Left colon (tissue), 2 donors: ENCODE measurements at regions not wholly inside any gene's neighbourhood (a gene's known extent, or its start where the extent isn't known, plus 50 kb on each side); places are given as distances from the start of the nearest gene placed in this dataset.

Experiments used
- ATAC-seq: fragments of 200-7000 bp; cut with Tn5 transposase; one replicate; pipeline ENCODE4 v1.9.1; 2020; ENCODE audit warnings: mild to moderate bottlenecking, moderate library complexity
- DNase-seq, 2 donors: peaks; one replicate each; pipeline ENCODE4 v3.0.0-alpha.2; 2020
- intact Hi-C, 2 donors: fragments of 100-400 bp; cut with DNase I in 1 of 2; cut with micrococcal nuclease in 1 of 2; formaldehyde crosslinking; loops; one replicate each; pipeline versions ENCODE4 v1.11.2 to v1.14.0; 2022; cut with DNase I, micrococcal nuclease
- donor health status: DM: no; HTN: no; CAD: no.
- donor health status: DM: yes; HTN: yes; CAD: no.

DNA sequence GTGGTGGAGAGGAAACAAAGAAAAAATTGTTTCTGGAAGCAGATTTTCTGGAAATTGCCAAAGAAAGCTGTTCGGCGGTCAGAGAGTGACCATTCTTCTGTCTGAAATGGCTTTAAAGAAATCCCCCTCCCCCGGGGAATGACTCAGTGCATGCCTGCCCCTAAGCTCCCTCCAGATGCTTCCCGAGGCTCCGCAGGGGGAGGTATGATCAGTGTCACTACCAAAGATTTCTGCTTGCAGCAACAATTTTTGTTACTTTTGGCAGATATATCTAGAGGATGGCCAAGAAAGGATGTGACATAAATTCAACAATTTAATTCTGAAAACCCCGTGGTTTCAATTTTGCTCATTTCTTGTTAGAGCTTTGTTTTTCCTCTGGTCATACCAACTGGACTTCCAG, 163.9 kb downstream of the JCAD start:
- ATAC-seq (no peak), DNase-seq (peak; percentile 10 to 36)
- intact Hi-C loops, result no loop called here

DNA sequence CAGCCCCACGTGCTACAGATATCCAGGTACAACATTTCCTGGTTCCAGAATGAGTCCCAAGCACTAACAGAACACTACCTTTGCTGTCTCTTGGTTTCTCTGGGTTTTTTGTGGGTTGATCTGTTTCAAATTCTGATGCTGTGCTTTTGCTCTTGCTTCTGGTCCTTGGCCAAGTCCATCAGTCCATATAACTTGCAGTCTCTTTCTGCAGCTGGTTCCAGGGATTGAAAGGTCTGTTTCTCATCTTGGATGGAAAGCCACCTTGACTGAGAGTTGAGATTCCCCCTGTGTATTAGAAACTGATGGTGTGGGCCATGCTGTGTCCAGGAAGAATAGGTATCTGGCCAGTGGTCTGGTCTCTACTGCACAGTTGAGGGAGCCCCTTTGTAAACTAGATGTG, 171.1 kb downstream of the JCAD start:
- no peak for ATAC-seq
- intact Hi-C loops, result no loop called here
- no peak for DNase-seq

DNA sequence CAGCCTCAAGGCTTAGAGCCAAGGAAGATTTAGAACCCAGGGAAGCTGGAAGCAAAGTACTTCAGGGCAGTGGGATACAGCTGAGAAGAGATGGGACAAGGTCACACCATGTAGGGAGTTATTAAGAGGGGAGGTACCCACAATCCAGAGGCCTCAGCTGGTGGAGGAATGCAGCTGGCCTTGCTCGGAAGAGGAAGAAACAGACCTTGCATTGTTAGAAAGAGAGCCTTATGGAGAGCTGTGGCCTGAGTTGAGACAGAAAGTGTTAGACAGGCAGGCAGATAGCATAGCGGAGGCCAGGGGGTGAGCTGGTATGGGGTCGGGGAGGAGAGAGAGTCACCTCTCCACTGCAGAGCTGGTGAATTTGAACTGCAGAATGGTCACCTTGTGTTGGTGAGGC, 173.1 kb downstream of the JCAD start:
- DNase-seq (no peak), ATAC-seq (no peak)
- intact Hi-C loops, result no loop called here

DNA sequence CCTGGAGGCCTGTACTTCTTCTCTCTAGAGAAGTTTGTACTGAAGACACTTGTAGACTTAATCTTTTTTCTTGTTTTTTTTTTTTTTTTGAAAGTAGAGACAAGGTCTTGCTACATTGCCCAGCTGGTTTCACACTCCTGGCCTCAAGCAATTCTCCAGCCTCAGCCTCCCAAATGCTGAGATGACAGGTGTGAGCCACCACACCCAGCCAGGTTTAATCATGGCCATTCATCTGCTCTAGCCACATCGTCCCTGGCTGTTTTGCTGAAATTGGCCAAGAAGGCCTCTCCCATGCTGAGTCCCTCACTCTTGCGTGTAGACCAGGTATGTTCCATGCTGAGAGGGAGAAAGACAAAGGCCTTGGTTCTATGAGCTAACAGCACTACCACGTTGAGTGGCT, 176.2 kb downstream of the JCAD start:
- DNase-seq, result no peak
- no peak for ATAC-seq
- intact Hi-C loops, result no loop called here

DNA sequence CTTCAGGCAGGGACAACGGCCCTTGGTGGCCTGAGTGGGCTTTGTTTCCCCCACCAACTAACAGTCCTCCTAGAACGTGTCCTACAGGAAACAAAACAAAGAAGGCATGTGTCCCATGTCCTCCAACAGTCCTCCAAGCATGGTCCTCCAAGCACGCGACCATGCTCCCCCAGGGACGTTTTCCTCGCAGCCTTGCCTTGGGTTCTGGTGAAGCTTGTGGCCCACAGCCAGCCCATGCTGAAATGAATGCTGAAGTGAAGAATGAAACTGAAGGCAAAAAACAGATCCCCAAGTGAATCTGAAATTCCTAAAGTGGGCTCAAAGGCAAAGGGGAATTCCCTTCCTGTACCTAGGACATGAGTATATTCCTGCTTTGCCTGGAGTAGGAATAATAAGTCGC, 176.6 kb downstream of the JCAD start:
- ATAC-seq (no peak), DNase-seq (no peak)
- intact Hi-C loops, result no loop called here

DNA sequence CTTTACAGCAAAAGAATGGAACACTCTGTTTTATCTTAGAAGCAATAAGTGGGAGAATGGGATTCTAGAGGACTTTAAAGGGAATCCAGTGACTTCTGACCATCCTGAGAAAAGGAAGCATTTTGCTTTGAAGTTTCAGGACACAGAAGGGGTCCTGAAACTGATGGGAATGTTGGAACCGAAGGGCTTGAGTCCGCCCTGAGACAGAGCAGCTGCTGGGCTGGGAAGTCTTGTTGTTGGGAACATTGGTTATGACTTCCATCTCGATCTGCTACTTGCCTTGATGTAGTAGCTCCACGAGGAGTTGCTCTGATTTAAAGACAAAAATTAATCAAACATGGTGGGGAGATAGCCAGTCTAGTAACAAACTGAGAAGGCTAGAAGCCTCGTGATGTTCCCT, 177.6 kb downstream of the JCAD start:
- DNase-seq (no peak), ATAC-seq (no peak)
- intact Hi-C loops, result no loop called here

DNA sequence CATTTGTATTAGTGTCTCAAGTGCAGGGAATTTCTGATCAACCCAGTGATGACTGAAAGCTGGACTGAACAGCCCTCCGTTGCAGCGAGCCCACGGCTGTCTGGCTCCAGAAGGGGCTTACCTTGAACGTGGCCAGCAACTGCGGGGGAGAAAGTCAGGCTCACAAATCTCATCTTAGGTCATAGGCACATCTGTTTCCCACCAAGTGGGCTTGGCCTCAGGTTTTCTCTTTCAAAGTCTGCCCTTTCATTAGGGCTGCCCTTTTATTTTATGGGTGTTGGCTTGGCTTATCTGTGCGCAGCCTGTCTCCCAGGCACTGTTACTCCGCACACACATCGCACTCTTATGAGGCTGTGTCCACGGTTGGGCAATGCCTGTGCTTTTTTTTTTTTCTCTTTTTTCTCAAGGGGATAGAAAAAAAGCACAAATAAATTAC, 178.0 kb downstream of the JCAD start:
- DNase-seq, result no peak
- no peak for ATAC-seq
- intact Hi-C loops, result no loop called here

DNA sequence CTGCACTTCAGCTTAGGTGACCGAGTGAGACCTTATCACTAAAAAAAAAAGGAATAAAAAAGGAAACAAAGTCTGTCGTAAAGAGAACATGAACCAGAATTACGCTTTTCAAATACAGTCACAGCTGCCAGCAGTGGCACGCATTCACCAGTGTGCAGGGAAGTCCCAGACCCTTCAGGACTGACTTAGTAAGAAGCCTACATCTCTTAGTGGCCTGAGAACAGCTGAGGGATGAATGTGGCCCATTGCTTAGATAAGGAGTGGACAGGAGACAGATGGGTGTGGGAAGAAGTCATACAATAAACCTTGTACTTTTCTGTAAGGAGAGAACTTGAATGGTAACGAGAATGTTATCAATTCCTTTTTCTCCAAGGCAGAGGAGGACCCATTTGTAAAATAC, 178.5 kb downstream of the JCAD start:
- no peak for DNase-seq
- intact Hi-C loops, result no loop called here
- ATAC-seq, result no peak

DNA sequence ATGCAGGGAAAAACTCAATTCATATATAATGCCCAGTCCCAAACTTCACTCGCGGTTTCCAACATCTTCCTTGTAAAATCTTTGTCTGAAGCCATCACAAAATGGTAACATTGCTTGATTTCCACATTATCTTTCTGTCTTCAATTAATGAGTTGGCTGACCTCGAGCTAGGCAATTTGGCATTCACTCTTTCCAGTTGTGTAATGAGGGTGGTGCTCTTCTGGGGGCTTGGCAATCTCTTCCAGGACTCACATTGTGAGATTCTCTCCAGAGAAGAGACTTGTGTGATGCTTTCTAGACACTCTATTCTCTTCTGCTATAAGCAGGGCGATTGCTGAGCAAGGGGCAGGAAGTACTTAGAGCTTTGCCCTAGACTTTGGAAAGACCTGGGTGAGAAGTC, 179.5 kb downstream of the JCAD start:
- intact Hi-C loops, result no loop called here
- DNase-seq, result no peak
- no peak for ATAC-seq

DNA sequence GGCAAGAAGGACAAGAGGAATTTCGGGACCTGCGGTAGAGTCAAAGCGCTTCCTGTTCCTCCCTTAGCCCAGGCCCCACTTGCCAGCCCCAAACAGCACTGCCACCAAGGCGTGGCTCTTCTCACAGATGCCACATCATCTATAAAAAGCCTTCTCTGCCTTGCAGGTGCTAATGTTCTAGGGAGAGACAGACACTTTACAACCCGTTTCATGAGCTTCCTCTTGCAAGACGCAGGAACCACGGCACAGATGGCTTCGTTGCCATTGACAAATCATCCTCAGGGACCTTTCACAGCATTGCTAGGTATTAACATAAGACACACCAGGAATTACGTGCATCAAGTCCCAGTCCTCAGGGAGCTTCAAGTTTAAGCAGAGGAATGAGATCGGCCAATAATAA, 180.9 kb downstream of the JCAD start:
- DNase-seq (no peak), ATAC-seq (no peak)
- intact Hi-C loops, result no loop called here

DNA sequence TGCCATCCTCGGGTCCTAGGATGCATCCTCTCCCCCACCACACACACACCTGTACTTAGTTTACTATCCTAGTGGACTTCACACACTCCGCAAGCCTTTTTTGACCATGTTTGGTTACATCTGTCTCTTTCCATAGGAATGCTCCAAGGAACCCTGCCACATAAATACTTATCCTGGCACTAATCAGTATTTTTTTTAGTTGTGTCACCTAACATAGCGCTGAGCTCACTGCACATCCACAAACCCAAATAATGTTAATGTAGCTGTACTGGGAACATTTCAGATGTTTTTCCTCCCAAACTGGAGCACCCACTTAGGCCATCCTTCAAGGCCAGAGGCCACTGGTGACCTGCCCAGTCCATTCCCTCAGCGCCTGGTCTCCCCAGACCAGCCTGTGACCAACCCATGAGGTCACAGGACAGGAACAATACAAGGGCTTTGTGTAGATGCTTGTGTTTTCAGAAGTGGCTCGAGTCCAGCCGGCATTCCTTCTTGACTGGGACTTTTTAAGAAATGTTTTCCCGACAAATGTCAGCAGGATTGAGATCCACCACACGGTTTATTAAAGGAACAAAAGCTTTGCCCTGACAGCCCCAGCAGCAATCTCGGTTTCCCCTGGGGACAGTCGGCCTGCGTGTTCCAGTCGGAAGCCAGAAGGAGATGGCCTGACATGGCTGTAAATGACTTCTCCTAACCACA, 181.4 kb downstream of the JCAD start:
- intact Hi-C loops, result no loop called here
- DNase-seq, result no peak
- no peak for ATAC-seq

DNA sequence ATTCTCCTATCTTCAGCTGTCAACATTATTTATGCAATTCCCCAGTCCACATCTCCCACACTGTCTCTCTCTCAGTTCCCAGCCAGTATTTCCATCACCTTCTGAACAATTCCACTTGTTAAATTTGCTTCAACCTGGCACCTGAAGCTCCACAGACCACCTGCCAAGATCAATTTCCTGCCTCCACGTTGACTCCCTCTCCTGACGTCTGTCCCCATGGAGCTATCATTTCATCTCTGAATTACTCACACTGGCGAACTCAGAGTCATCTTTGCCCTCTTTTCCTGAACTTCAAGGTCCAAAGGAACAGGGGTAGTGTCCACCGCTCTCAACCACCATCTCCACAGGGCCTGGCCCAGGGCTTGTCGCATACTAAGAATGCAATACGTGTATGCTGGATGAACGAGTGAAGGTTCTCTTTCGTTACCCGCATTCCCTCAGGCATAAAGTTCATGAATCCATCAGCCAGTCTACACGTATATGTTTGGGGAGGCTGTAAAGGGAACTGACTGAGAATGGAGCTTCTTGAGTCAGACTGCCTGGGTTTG, 183.3 kb downstream of the JCAD start:
- intact Hi-C loops, result no loop called here
- no peak for DNase-seq
- no peak for ATAC-seq

DNA sequence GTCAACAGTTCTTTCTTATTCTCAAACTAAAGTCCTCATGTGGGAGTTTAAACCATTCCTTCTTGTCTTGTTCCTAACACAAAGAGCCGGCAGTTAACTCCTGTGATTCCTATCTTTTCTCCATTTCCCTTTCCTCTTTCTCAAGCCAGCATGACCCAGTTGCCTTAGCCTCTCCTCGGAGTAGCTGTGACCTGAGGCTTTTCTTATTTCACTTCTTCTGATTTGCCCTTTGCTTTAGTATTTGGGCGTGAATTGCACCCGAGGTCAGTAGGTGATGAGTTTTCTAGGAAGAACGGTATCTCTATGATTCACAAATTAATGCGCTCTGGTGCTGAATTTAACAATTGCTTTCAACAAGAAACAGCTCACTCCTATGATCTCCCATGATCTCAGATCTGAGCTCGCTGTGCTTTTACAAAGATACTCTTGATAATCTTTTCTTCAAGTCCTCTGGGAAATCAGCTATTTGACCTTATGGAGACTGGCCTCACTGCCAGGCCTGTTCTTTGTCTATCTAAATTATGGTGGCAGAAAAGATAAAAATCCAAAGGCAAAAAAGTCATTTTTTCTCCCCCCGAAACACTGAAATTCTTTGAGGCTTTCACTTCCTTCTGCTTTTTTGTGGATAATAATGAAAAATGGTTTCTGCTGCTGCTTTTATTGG, 184.6 kb downstream of the JCAD start:
- intact Hi-C loops, result no loop called here

DNA sequence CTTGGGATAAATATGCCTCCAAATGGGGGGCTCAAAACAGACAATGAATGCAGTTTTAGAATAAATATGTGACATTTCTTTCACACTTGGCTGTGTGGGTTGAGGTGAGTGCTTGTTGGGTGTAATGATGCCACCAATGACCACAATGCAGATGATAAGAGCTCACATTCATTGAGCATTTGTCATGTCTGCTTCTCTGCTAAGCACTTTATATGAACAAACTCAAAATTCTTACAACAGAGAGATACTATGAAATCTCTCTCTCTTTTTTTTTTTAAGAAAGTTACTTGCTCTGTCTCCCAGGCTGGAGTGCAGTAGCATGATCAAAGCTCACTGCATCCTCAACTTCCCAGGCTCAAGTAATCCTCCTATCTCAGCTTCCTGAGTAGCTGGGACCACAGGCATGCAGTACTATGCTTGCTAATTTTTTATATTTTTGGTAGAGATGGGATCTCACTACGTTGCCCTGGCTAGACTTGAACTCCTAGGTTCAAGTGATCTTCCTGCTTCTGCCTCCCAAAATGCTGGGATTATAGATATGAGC, 185.4 kb downstream of the JCAD start:
- ATAC-seq (no peak), DNase-seq (no peak)
- intact Hi-C loops, result no loop called here

More for the DNA sequence above, 184.6 kb downstream of the JCAD start:
- no peak for DNase-seq
- ATAC-seq, result no peak

DNA sequence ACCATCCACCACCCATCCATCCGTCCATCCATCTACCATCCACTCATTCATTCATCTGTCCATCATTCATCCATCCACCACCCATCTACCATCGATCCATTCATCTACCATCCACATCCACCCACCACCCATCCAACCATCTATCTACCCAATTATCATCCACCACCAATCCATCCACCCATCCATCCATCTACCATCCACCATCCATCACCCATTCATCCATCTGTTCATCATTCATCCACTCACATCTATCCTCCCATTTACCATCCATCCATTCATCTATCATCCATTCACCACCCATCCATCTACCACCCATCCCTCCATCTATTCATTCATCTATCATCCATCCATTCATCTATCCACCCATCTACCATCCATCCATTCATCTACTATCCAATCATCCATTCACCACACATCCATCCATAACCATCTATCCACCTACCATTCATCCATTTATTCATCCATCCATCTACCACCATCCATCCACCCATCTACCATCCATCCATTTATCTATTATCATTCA, 188.8 kb downstream of the JCAD start:
- DNase-seq (no peak), ATAC-seq (no peak)
- intact Hi-C loops, result no loop called here

DNA sequence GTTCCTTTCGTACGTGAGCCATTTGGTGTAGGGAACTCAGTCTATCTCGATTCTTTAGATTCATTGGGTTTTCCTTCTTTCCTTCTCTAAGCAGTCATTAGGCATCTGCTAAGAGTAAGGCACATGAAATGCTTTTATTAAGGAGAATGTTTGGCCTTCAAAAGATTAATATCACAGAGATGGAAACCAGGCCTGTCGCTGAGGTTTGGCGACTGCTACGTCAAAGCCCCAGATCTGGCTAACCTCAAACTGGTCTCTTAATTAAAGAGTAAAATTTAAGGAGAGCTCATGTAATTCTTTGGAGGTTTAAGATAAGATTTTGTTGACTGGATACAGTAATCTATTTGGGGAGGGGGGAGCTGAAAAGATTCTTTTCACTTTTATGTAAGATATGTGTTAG, 189.8 kb downstream of the JCAD start:
- intact Hi-C loops, result no loop called here
- DNase-seq (no peak), ATAC-seq (no peak)

DNA sequence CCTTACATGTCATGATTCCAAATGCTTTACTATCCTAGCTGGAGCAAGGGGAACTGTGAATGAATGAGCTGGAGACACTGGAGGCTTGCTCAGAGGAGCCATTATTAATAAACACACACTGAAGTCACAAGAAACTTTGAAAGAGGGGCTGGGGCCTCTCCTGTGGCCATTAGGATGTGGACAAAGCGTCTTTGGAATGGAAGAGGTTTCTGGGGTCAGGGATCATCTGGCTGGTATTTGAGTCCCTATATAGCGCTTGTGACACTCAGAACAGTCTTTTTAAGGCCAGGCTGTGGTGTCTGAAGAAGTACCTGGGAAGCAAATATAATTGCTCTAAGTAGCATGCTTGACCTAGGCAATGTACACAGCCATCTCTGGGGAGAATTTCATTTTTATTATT, 193.0 kb downstream of the JCAD start:
- DNase-seq (no peak), ATAC-seq (no peak)
- intact Hi-C loops, result no loop called here

DNA sequence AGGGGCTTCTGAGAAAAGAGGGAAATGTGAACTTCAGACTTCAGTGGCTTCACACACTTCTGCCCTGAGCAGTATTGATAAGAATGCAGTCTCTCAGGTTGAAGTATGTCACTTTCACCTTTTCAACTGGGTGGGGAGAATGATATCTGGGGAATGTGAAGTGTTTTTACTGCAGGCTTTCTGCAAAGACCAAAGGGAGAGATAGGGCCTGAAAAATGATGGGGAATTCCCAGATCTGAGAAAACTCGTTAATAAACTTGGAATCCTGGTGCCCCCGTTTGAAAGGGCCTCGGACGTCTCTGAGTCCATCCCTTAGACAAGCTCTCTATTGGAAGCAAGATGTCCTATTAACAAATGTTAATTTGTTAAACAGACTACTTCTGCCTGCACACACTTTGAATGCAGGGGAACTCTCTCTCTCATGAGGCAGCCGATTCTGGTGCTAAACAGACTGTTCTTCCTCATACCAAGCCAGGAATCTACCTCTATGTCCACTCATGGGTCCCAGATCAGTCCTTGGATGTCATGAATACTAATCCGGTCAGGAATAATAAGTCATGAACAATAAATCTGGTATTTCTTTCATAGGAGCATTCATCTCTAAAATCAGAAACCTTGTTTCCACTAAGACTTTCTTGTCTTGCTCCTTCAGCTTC, 193.6 kb downstream of the JCAD start:
- no peak for ATAC-seq
- no peak for DNase-seq
- intact Hi-C loops, result no loop called here

DNA sequence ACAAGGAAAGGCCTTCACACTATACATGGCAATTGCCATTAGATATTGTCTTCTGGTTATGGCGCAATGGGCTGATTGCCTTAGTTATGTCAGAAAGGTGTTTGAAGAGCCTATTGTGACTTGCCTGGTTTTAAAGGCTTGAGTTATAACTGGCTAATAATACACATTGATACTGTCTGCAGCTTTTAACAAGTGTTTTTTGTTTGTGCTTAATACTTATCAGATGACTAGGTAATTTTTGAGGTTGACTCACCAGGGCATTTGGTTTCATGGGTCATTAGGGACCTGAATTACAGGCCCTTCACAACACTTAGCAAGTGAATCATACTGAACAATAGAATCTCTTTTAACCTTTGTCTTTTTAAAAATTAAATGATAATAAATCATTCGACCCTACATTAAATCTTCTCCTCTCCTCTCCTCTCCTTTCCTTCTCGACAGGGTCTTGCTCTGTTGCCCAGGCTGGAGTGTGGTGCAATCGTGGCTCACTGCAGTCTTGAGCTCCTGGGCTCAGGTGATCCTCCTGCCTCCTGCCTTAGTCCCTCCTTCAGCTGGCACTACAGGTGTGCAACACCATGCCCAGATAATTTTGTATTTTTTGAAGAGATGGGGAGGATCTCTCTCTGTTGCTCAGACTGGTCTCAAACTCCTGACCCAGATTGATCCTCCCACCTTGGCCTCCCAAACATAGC, 196.3 kb downstream of the JCAD start:
- ATAC-seq, result no peak
- intact Hi-C loops, result no loop called here
- DNase-seq, result no peak
